ENCODE measurements at regions not wholly inside any gene's neighbourhood (a gene's known extent, or its start where the extent isn't known, plus 50 kb on each side); places are given as distances from the start of the nearest gene placed in this dataset.

DNA sequence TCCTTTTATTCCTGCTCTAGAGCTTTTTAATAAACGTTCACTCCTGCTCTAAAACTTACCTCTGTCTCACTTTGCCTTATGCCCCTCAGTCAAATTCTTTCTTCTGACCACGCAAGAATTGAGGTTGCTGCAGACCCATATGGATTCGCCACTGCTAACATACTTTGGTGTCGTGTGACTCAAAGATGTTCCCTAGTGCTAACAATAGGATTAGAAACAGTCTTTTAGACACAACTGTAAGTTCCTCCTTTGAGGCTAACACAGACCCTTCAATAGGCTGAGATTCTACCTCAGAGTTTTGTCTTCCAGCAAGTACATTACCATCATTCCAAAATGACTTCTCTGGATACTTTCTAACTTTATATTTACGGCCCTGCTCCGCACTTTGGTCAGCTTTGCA lies 149.5 kb upstream of the COX10 start:
- H3K4me1 Mint-ChIP-seq = no peaks in the 10 kb centered on the region
- H3K27me3 Mint-ChIP-seq = no peaks in the 10 kb centered on the region
- H3K36me3 Mint-ChIP-seq (ENCODE audit: low read depth) = no peaks in the 10 kb centered on the region
- H3K4me3 Mint-ChIP-seq = no peak overlapping the region
- intact Hi-C loops (cut with DNase I, micrococcal nuclease) = no loop called here
- no peaks in the 10 kb centered on the region for H3K9me3 Mint-ChIP-seq (ENCODE audit: low read depth)
- POLR2A ChIA-PET = no interaction called here
- H3K27ac Mint-ChIP-seq = no peak overlapping the region
- DNase-seq = no peak
- CTCF ChIA-PET = interaction anchor here (0.6 kb wide), 1 partner anchor 131 kb away, joined by 4 read pairs; no protein-coding TSS in a partner anchor
- no peak for ATAC-seq

DNA sequence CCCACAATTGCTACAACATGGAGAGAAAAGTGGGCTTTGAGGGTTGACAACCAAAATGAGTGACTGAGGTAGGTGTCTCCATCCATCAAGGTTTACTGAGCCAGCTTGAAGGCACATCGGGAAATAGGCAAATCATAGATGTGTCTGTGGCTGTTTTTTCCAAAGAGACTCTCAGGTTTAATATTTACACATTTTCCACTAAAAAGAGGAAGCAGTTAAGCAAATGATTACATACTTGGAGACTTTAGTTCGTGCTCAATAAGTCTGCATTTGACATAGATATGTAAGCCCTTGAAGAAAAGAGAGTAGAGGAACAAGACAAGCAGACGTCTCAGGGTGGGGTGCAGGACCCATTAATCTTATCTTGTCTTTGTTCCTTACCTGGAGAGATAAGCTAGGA lies 148.9 kb upstream of the COX10 start:
- H3K27ac Mint-ChIP-seq = no peak overlapping the region
- H3K27me3 Mint-ChIP-seq = no peaks in the 10 kb centered on the region
- ATAC-seq = no peak
- ChIA-PET CTCF (no interaction called here), POLR2A (no interaction called here)
- no peaks in the 10 kb centered on the region for H3K4me1 Mint-ChIP-seq
- no peak for DNase-seq
- intact Hi-C loops (cut with DNase I, micrococcal nuclease) = no loop called here
- no peaks in the 10 kb centered on the region for H3K36me3 Mint-ChIP-seq (ENCODE audit: low read depth)
- no peak overlapping the region for H3K4me3 Mint-ChIP-seq
- no peaks in the 10 kb centered on the region for H3K9me3 Mint-ChIP-seq (ENCODE audit: low read depth)

DNA sequence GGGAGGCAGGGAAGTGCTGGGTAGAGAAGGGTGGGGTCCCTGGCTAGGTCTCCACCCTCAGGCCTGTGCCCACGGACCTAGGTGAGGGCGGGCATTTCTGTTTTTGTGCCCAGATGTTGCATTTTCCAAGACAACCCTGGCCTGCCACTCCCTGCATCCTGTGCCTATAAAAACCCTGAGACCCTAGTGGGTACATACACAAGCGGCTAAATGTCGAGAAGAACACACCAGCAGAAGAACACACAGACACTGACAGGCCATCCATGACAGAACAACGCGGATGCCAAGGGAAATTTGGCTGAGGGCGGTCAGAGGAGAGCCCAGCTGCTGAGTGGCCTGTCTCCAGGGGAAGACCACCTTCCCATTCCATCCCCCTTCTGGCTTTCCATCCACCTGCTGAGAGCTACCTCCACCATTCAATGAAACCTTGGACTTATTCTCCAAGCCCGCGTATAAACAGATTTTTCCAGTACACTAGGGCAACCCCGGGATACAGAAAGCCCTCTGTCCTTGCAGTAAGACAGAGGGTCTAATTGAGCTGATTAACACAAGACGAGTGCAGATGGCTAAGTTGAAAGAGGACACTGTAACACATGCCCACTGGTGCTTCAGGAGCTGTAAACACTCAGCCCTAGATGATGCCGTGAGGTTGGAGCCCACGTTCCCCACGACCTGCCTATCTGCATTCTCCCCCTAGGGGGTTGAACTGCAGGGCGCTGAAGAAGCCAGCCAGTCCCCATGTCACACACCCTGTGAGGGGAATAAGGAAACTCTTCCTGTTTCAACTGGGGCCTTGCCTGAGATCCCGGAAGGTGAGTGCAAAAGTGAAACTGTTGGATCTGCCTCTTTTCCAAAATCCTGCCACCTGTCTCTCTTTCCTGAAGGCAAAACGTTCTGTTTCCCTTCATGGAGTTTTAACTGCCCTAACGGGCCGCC lies 147.2 kb upstream of the COX10 start:
- POLR2A ChIA-PET = no interaction called here
- ATAC-seq = no peak
- intact Hi-C loops (cut with DNase I, micrococcal nuclease) = no loop called here

DNA sequence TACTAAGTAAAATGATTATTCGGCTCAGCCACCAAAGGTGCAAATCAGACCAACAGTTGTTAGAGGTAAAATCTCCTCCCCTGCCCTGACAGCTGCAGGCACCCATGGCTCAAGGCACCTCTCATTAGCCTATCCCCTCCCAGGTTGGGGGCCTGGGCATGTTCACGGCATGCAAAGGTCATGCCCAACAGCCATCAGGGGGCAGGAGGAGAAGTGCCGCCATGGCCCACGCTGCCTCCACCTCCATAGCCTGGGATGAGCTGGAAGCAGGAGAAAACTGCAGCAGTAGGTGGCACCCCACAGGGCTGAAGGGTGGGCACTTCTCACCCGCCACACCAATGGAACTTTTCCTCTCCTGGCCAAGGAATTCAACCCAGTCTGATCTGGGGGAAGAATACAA lies 146.4 kb upstream of the COX10 start:
- no peak for DNase-seq
- no peak for ATAC-seq
- H3K4me3 Mint-ChIP-seq = no peak overlapping the region
- POLR2A ChIA-PET = no interaction called here
- CTCF ChIA-PET = no interaction called here
- no peaks in the 10 kb centered on the region for H3K27me3 Mint-ChIP-seq
- no peaks in the 10 kb centered on the region for H3K36me3 Mint-ChIP-seq (ENCODE audit: low read depth)
- intact Hi-C loops (cut with DNase I, micrococcal nuclease) = no loop called here
- no peak overlapping the region for H3K27ac Mint-ChIP-seq
- no peaks in the 10 kb centered on the region for H3K9me3 Mint-ChIP-seq (ENCODE audit: low read depth)
- no peaks in the 10 kb centered on the region for H3K4me1 Mint-ChIP-seq

More for the DNA sequence above, 147.2 kb upstream of the COX10 start:
- DNase-seq = no peak
- Mint-ChIP-seq H3K4me3 (no peak overlapping the region), H3K27me3 (no peaks in the 10 kb centered on the region), H3K27ac (no peak overlapping the region), H3K36me3 (ENCODE audit: low read depth) (no peaks in the 10 kb centered on the region), H3K4me1 (no peaks in the 10 kb centered on the region), H3K9me3 (ENCODE audit: low read depth) (no peaks in the 10 kb centered on the region)
- CTCF ChIA-PET = no interaction called here

DNA sequence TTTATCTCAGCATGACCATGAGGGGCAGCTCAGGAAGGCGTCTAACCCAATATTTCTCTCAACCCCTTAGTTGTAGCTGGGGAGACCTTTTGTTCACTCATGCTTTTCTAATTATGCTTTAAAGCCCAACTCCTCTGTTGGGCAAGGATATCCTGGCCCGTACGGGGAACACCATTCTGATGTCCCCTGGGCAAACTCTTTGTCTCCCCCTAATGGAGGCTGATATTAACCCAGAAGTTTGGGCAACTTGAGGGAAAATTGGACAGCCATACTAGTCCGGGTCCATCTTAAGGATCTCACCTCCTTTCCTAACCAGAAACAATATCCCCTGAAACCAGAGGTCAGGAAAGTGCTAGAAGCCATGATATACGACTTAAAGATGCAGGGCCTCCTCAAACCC lies 143.7 kb upstream of the COX10 start:
- ATAC-seq (no peak), DNase-seq (no peak)
- H3K27ac Mint-ChIP-seq = no peak overlapping the region
- POLR2A ChIA-PET = no interaction called here
- no peaks in the 10 kb centered on the region for H3K36me3 Mint-ChIP-seq (ENCODE audit: low read depth)
- intact Hi-C loops (cut with DNase I, micrococcal nuclease) = no loop called here
- H3K4me3 Mint-ChIP-seq = no peak overlapping the region
- no peaks in the 10 kb centered on the region for H3K4me1 Mint-ChIP-seq
- CTCF ChIA-PET = no interaction called here
- peaks cover 4% of the 10 kb centered on the region for H3K9me3 Mint-ChIP-seq (ENCODE audit: low read depth)
- no peaks in the 10 kb centered on the region for H3K27me3 Mint-ChIP-seq

DNA sequence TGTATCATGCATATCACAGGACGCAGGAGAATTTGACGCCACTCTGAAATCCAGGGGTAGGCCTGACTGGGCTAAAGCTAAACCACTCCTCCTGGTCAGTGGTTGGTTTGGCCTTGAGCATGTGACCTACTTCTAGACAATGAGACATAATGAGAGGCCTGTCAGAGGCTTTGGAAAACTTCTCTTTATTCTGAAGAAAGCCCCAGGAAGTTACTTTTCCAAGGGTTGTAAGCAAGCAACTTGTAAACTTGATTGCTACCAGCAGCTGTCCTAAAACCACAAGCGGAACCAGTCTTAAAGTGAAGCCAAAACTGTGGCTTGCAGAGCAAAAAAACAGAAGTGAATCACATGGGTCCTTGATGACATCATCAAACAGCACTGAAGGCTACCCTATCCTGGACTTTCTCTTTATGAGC lies 138.2 kb upstream of the COX10 start:
- H3K27ac Mint-ChIP-seq = no peak overlapping the region
- ATAC-seq (no peak), DNase-seq (no peak)
- ChIA-PET CTCF (interaction anchor here (0.7 to 1.3 kb wide), 2 partner anchors 12 to 364 kb away, joined by 3 to 4 read pairs; no protein-coding TSS in a partner anchor), POLR2A (no interaction called here)
- H3K27me3 Mint-ChIP-seq = no peaks in the 10 kb centered on the region
- no peaks in the 10 kb centered on the region for H3K4me1 Mint-ChIP-seq
- intact Hi-C loops (cut with DNase I, micrococcal nuclease) = no loop called here
- peaks cover 4% of the 10 kb centered on the region for H3K9me3 Mint-ChIP-seq (ENCODE audit: low read depth)
- no peak overlapping the region for H3K4me3 Mint-ChIP-seq
- no peaks in the 10 kb centered on the region for H3K36me3 Mint-ChIP-seq (ENCODE audit: low read depth)

DNA sequence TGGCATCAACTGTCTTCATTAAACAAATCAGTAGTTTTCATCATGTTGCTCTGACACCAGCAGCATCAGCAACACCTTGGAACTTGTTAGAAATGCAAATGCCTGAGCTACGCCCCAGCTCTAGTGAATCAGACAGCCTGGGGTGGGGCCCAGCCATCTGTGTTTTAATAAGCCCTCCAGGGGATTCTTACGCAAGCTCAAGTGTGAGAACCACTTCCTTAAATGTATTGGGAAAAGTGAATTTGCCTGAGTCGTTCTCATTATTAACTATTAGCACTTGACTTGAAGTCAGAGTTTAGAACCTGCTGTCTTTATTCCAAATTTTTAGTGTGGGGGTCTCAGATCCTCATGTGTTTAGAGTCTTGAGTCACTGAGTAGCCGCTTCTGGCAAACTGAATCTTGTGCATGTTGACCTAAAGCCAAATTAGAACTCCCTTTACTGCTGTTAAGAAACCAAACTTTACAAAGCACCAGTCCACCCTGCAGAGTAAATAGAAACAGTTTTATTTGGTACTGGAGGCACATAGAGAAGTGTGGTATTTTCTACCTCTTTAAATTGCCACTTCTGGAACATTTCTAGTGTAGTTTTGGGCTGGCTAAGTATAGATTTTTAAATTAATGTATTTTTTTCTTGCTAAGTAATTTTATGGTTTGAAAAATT lies 137.4 kb upstream of the COX10 start:
- Mint-ChIP-seq H3K36me3 (ENCODE audit: low read depth) (no peaks in the 10 kb centered on the region), H3K27ac (no peak overlapping the region), H3K4me3 (no peak overlapping the region), H3K9me3 (ENCODE audit: low read depth) (peaks cover 4% of the 10 kb centered on the region), H3K27me3 (no peaks in the 10 kb centered on the region), H3K4me1 (no peaks in the 10 kb centered on the region)
- ATAC-seq (no peak), DNase-seq (no peak)
- ChIA-PET CTCF (interaction anchor here (0.7 kb wide), 1 partner anchor 365 kb away, joined by 4 read pairs; no protein-coding TSS in a partner anchor), POLR2A (no interaction called here)
- intact Hi-C loops (cut with DNase I, micrococcal nuclease) = no loop called here

DNA sequence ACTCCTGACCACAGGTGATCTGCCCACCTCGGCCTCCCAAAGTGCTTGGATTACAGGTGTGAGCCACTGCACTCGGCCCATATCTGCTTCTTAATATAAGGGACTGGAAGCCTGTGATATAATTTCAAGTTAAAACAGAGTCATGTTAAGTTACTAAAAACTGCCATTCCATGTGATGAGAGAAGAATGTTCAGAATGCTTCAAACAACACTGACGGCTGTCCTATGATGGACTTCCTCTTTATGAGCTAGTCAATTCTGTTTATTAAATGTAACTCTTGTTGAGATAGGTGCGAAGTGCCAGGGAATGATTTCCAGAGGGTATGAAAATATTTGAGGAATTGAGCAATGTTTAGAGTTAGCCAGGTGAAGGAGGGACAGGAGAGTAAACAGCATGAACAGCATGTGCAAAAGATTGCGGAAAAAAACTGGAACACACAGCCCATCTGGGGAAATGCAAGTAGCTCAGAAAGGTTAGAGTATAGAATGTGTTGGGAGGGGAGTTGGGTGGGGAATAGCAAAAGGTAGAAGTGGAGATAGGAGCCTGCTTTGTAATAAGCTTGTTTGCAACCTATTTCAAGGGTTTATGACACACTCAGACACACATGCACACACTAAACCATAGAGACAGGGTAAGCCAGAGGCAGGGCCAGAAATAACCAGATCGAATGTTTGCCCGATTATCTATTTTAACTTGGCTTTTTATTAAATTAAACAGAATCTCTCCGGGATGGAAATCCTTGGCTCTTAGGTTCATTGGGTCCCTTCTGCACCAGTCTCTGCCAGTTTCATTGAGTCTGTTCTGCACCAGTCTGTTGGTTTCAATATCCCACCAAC lies 135.6 kb upstream of the COX10 start:
- no peak for DNase-seq
- CTCF ChIA-PET = interaction anchor here (0.6 to 1.1 kb wide), 2 partner anchors 14 to 97 kb away, joined by 3 to 5 read pairs; no protein-coding TSS in a partner anchor
- H3K4me1 Mint-ChIP-seq = no peaks in the 10 kb centered on the region
- H3K27ac Mint-ChIP-seq = no peak overlapping the region
- H3K27me3 Mint-ChIP-seq = no peaks in the 10 kb centered on the region
- intact Hi-C loops (cut with DNase I, micrococcal nuclease) = no loop called here
- no peaks in the 10 kb centered on the region for H3K36me3 Mint-ChIP-seq (ENCODE audit: low read depth)
- no peak overlapping the region for H3K4me3 Mint-ChIP-seq
- ATAC-seq = no peak
- POLR2A ChIA-PET = no interaction called here
- peaks cover 2% of the 10 kb centered on the region for H3K9me3 Mint-ChIP-seq (ENCODE audit: low read depth)

DNA sequence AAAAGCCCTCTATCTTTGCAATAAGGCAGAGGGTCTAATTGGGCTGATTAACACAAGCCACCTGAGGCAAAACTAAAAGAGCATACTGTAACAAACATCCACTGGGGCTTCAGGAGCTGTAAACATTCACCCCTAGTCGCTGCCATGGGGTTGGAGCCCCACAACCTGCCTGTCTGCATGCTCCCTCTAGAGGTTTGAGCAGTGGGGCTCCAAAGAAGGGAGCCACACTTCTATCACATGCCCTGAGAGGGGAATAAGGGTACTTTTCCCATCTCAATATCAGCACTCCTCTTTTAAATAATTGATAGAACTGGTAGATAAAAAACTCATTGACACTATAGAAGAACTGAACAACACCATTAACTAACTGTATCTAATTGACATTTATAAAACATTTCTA lies 130.1 kb upstream of the COX10 start:
- H3K4me3 Mint-ChIP-seq = no peak overlapping the region
- ChIA-PET POLR2A (no interaction called here), CTCF (interaction anchor here (0.6 kb wide), 1 partner anchor 163 kb away, joined by 3 read pairs; no protein-coding TSS in a partner anchor)
- H3K27me3 Mint-ChIP-seq = no peaks in the 10 kb centered on the region
- DNase-seq = no peak
- no peaks in the 10 kb centered on the region for H3K4me1 Mint-ChIP-seq
- no peak overlapping the region for H3K27ac Mint-ChIP-seq
- no peak for ATAC-seq
- intact Hi-C loops (cut with DNase I, micrococcal nuclease) = no loop called here
- no peaks in the 10 kb centered on the region for H3K36me3 Mint-ChIP-seq (ENCODE audit: low read depth)
- H3K9me3 Mint-ChIP-seq (ENCODE audit: low read depth) = peaks cover 5% of the 10 kb centered on the region

DNA sequence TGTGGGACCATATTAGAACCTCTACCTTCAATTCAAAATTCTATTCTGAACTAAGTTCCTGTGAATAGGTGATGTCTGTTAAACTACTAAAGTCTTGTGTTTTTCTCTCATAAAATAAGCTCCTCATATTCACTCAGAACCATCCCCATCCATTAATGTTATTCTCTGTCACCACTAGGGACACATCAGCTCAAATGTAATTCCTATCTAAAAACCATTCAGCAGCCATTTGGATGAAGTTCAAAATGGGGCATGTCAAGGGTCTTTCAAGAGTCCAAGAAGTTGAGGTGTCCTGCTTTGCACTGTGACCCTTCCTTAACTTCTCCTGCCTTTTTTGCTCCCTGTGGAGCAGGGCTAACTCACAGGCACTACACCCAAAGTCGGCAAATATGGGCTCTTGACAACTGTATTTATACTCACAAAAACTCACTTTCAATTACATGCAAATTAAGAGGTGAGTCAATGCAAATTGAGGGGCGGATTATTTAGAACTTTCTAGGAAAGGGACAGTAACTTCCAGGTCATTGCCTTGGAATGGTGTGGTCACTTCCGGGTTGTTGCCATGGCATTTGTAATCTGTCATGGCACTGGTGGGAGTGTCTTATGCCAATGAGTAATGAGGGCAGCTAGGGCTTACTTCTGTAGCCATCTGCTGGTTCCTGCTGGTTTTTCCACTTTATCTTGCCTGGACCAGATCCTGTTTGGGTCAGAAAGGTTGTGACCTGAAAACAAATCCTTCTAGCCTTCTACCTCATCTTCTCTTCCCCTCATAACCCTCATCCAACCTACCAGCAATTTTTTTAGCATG lies 128.2 kb upstream of the COX10 start:
- Mint-ChIP-seq H3K36me3 (ENCODE audit: low read depth) (no peaks in the 10 kb centered on the region), H3K4me1 (no peaks in the 10 kb centered on the region), H3K4me3 (no peak overlapping the region), H3K9me3 (ENCODE audit: low read depth) (peaks cover 5% of the 10 kb centered on the region), H3K27me3 (no peaks in the 10 kb centered on the region), H3K27ac (no peak overlapping the region)
- DNase-seq = no peak
- CTCF ChIA-PET = interaction anchor here (0.7 to 1.7 kb wide), 2 partner anchors 26 to 366 kb away, joined by 3 to 4 read pairs; no protein-coding TSS in a partner anchor
- ATAC-seq = no peak
- intact Hi-C loops (cut with DNase I, micrococcal nuclease) = no loop called here
- POLR2A ChIA-PET = no interaction called here

DNA sequence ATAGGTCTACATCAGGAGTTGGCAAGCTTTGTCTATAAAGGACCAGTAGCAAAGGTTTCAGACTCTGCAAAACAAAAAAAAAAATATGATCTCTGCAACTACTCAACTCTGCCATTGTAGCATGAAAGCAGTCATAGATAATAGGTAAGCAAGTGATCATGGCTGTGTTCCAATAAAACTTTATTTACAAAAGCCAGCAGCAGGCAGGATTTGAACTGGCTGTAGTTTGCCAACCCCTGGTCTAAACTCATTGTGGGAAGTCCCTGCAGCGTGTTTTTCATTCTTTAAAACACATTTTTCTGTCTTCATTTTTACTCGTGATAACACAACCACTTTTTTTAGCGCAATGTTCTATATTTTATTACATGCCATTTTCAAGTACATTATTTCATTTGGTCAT lies 127.5 kb upstream of the COX10 start:
- H3K36me3 Mint-ChIP-seq (ENCODE audit: low read depth) = no peaks in the 10 kb centered on the region
- H3K27me3 Mint-ChIP-seq = no peaks in the 10 kb centered on the region
- H3K4me1 Mint-ChIP-seq = no peaks in the 10 kb centered on the region
- DNase-seq (no peak), ATAC-seq (no peak)
- ChIA-PET POLR2A (no interaction called here), CTCF (no interaction called here)
- intact Hi-C loops (cut with DNase I, micrococcal nuclease) = no loop called here
- no peak overlapping the region for H3K4me3 Mint-ChIP-seq
- peaks cover 5% of the 10 kb centered on the region for H3K9me3 Mint-ChIP-seq (ENCODE audit: low read depth)
- no peak overlapping the region for H3K27ac Mint-ChIP-seq

All from activated CD4-positive, alpha-beta T cell treated with anti-CD3 and anti-CD28 coated beads for 36 hours (primary cell).